Putamen (tissue), 1 donor: ENCODE measurements at regions not wholly inside any gene's neighbourhood (a gene's known extent, or its start where the extent isn't known, plus 50 kb on each side); places are given as distances from the start of the nearest gene placed in this dataset.
"Not testable (repeated sequence)": the region's sequence is repeated elsewhere in the genome, so short reads cannot be mapped to it uniquely, and the experiment has no call there.

Experiments
- DNase-seq: peaks from one replicate; pipeline ENCODE4 v3.0.0-alpha.2; 2016; ENCODE audit warnings: low spot score

- no peak for DNase-seq
Observed at GRCh38 chr1:219350172-219350931, 176.7 kb downstream of the LYPLAL1 start.

GRCh38 chr1:219347921-219348391, 174.3 kb downstream of the LYPLAL1 start:
- DNase-seq, result no peak

- no peak for DNase-seq
Observed at GRCh38 chr1:219347376-219347775, 173.7 kb downstream of the LYPLAL1 start.

GRCh38 chr1:219345953-219346352, 172.3 kb downstream of the LYPLAL1 start:
- no peak for DNase-seq

GRCh38 chr1:219342836-219343235, 169.2 kb downstream of the LYPLAL1 start:
- DNase-seq, result no peak

- no peak for DNase-seq
Observed at GRCh38 chr1:219340796-219341195, 167.1 kb downstream of the LYPLAL1 start.

GRCh38 chr1:219339466-219339865, 165.8 kb downstream of the LYPLAL1 start:
- DNase-seq, result no peak

- DNase-seq, result no peak
Observed at GRCh38 chr1:219337588-219337987, 163.9 kb downstream of the LYPLAL1 start.

GRCh38 chr1:219333626-219334025, 159.9 kb downstream of the LYPLAL1 start:
- no peak for DNase-seq

- no peak for DNase-seq
Observed at GRCh38 chr1:219331424-219331823, 157.7 kb downstream of the LYPLAL1 start.

GRCh38 chr1:219330669-219331068, 157.0 kb downstream of the LYPLAL1 start:
- DNase-seq, result no peak

- no peak for DNase-seq
Observed at GRCh38 chr1:219330001-219330400, 156.3 kb downstream of the LYPLAL1 start.

GRCh38 chr1:219329578-219329977, 155.9 kb downstream of the LYPLAL1 start:
- no peak for DNase-seq

GRCh38 chr1:219326843-219327242, 153.2 kb downstream of the LYPLAL1 start:
- no peak for DNase-seq

- no peak for DNase-seq
Observed at GRCh38 chr1:219325368-219325742, 151.7 kb downstream of the LYPLAL1 start.

- no peak for DNase-seq
Observed at GRCh38 chr1:219324629-219325367, 151.1 kb downstream of the LYPLAL1 start.

- no peak for DNase-seq
Observed at GRCh38 chr1:219324171-219324570, 150.5 kb downstream of the LYPLAL1 start.

- no peak for DNase-seq
Observed at GRCh38 chr1:219323426-219323825, 149.7 kb downstream of the LYPLAL1 start.

- no peak for DNase-seq
Observed at GRCh38 chr1:219322766-219323165, 149.1 kb downstream of the LYPLAL1 start.

- DNase-seq, result not testable (repeated sequence)
Observed at GRCh38 chr1:219320563-219320962, 146.9 kb downstream of the LYPLAL1 start.

- no peak for DNase-seq
Observed at GRCh38 chr1:219318826-219319225, 145.1 kb downstream of the LYPLAL1 start.

- DNase-seq, result no peak
Observed at GRCh38 chr1:219317762-219318353, 144.2 kb downstream of the LYPLAL1 start.

GRCh38 chr1:219316066-219316465, 142.4 kb downstream of the LYPLAL1 start:
- no peak for DNase-seq
